ENCODE measurements at regions not wholly inside any gene's neighbourhood (a gene's known extent, or its start where the extent isn't known, plus 50 kb on each side); places are given as distances from the start of the nearest gene placed in this dataset.
"Not testable (repeated sequence)": the region's sequence is repeated elsewhere in the genome, so short reads cannot be mapped to it uniquely, and the experiment has no call there.

DNA sequence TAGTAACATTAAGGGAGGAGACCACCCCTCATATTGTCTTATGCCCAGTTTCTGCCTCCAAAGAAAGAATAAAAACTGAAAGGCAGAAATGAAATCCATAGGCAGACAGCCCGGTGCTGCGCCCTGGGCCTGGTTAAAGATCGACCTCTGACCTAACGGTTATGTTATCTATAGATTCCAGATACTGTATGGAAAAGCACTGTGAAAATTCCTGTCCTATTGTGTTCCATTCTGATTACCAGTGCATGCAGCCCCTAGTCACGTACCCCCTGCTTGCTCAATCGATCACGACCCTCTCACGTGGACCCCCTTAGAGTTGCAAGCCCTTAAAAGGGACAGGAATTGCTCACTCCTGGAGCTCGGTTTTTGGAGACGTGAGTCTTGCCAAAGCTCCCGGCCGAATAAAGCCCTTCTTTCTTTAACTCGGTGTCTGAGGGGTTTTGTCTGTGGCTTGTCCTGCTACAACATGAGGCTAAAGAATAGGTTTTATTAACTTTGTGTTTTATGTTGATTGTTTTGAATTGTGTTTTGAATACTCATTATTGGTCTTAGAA, 121.4 kb upstream of the XIRP2 start:
- TF ChIP-seq, protein P1, sequence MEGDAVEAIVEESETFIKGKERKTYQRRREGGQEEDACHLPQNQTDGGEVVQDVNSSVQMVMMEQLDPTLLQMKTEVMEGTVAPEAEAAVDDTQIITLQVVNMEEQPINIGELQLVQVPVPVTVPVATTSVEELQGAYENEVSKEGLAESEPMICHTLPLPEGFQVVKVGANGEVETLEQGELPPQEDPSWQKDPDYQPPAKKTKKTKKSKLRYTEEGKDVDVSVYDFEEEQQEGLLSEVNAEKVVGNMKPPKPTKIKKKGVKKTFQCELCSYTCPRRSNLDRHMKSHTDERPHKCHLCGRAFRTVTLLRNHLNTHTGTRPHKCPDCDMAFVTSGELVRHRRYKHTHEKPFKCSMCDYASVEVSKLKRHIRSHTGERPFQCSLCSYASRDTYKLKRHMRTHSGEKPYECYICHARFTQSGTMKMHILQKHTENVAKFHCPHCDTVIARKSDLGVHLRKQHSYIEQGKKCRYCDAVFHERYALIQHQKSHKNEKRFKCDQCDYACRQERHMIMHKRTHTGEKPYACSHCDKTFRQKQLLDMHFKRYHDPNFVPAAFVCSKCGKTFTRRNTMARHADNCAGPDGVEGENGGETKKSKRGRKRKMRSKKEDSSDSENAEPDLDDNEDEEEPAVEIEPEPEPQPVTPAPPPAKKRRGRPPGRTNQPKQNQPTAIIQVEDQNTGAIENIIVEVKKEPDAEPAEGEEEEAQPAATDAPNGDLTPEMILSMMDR (IDR thresholded peaks at IDR 0.05; ENCODE audit: low read length) = not testable (repeated sequence)
- not testable (repeated sequence) for TF ChIP-seq EZH2 (IDR thresholded peaks at IDR 0.05; ENCODE audit: borderline replicate concordance, low read length)

All from OCI-LY1 (cell line).